ENCODE measurements at regions not wholly inside any gene's neighbourhood (a gene's known extent, or its start where the extent isn't known, plus 50 kb on each side); places are given as distances from the start of the nearest gene placed in this dataset.
"Not testable (repeated sequence)": the region's sequence is repeated elsewhere in the genome, so short reads cannot be mapped to it uniquely, and the experiment has no call there.

DNA sequence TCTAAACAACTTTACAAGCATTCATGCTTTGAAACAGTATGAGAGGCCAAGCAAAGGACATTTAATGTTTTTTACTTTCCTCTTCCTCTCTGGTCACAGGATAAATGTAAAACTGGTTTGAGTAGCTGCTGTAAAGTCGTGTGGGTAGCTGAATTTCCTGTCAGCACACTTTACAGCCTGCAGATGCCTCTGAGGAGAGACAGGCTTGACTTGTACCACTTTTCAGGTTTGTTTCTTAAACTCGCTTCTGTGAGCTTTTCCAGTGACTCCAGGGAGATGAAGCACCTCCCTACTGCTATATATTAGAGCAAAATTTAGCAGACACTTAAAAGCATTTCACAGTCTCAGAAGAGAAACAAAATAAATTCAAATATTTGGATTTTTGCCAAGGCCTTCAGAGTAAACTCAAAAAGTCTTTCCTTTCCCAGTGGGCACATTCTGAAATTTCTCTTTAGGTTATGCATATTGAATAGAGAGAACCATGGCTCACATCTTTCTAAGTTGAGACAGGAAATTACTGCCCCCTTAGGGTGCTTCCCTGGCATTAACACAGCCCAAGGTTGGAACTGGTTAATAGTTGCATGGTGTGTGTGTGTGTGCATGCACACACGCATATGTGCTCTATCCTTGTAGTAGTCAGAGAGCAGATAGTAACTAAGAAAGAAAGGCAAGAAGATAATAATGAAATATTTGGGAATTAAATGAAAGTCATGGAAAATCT lies 557.3 kb upstream of the MIS18BP1 start:
- peaks cover 11% of the 10 kb centered on the region for H3K4me1 Mint-ChIP-seq (ENCODE audit: low read depth, unreplicated experiment)
- no peak for DNase-seq
- no peak overlapping the region for H3K27ac Mint-ChIP-seq (ENCODE audit: unreplicated experiment)
- H3K27me3 Mint-ChIP-seq (ENCODE audit: unreplicated experiment) = no peaks in the 10 kb centered on the region
- H3K4me3 Mint-ChIP-seq (ENCODE audit: unreplicated experiment) = no peak overlapping the region
- TF ChIP-seq, protein P1, sequence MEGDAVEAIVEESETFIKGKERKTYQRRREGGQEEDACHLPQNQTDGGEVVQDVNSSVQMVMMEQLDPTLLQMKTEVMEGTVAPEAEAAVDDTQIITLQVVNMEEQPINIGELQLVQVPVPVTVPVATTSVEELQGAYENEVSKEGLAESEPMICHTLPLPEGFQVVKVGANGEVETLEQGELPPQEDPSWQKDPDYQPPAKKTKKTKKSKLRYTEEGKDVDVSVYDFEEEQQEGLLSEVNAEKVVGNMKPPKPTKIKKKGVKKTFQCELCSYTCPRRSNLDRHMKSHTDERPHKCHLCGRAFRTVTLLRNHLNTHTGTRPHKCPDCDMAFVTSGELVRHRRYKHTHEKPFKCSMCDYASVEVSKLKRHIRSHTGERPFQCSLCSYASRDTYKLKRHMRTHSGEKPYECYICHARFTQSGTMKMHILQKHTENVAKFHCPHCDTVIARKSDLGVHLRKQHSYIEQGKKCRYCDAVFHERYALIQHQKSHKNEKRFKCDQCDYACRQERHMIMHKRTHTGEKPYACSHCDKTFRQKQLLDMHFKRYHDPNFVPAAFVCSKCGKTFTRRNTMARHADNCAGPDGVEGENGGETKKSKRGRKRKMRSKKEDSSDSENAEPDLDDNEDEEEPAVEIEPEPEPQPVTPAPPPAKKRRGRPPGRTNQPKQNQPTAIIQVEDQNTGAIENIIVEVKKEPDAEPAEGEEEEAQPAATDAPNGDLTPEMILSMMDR (IDR thresholded peaks at IDR 0.05; ENCODE audit: partially characterized antibody, unreplicated experiment) = no peak
- H3K36me3 Mint-ChIP-seq (ENCODE audit: unreplicated experiment) = no peaks in the 10 kb centered on the region
- H3K9me3 Mint-ChIP-seq (ENCODE audit: unreplicated experiment) = no peaks in the 10 kb centered on the region

GRCh38 chr14:45807178-45807899 lies 554.3 kb upstream of the MIS18BP1 start:
- H3K27ac Mint-ChIP-seq (ENCODE audit: unreplicated experiment) = no peak overlapping the region
- TF ChIP-seq, protein P1 (IDR thresholded peaks at IDR 0.05; ENCODE audit: partially characterized antibody, unreplicated experiment) = no peak
- H3K36me3 Mint-ChIP-seq (ENCODE audit: unreplicated experiment) = no peaks in the 10 kb centered on the region
- no peaks in the 10 kb centered on the region for H3K9me3 Mint-ChIP-seq (ENCODE audit: unreplicated experiment)
- H3K4me1 Mint-ChIP-seq (ENCODE audit: low read depth, unreplicated experiment) = peaks cover 11% of the 10 kb centered on the region
- no peak for DNase-seq
- no peak overlapping the region for H3K4me3 Mint-ChIP-seq (ENCODE audit: unreplicated experiment)
- H3K27me3 Mint-ChIP-seq (ENCODE audit: unreplicated experiment) = no peaks in the 10 kb centered on the region

DNA sequence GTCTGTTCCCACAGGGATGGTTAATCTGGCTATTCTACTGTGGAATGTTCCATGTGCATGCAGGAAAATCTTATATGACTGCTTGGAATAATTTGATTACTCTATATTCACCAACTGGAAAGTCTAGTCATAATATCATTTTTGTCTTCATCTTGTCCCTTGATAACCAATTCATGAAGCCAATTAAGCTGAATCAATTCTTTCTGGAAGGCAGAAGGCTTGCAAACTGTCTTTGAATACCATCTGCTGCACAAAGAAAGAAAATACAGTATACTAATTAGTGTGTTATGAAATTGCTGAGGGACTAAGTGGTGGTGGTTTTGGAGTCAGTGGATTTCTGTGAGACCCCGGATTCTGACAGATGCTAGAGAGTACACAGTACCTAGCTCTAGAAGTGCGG lies 546.5 kb upstream of the MIS18BP1 start:
- no peak for DNase-seq

GRCh38 chr14:45798659-45799058 lies 545.7 kb upstream of the MIS18BP1 start:
- H3K36me3 Mint-ChIP-seq (ENCODE audit: unreplicated experiment) = no peaks in the 10 kb centered on the region
- H3K9me3 Mint-ChIP-seq (ENCODE audit: unreplicated experiment) = no peaks in the 10 kb centered on the region
- H3K4me3 Mint-ChIP-seq (ENCODE audit: unreplicated experiment) = no peak overlapping the region
- H3K27ac Mint-ChIP-seq (ENCODE audit: unreplicated experiment) = no peak overlapping the region
- H3K27me3 Mint-ChIP-seq (ENCODE audit: unreplicated experiment) = no peaks in the 10 kb centered on the region
- DNase-seq = no peak
- no peaks in the 10 kb centered on the region for H3K4me1 Mint-ChIP-seq (ENCODE audit: low read depth, unreplicated experiment)
- TF ChIP-seq, protein P1 (IDR thresholded peaks at IDR 0.05; ENCODE audit: partially characterized antibody, unreplicated experiment) = no peak

More for the DNA sequence above, 546.5 kb upstream of the MIS18BP1 start:
- Mint-ChIP-seq H3K27ac (ENCODE audit: unreplicated experiment) (no peak overlapping the region), H3K4me3 (ENCODE audit: unreplicated experiment) (no peak overlapping the region), H3K9me3 (ENCODE audit: unreplicated experiment) (no peaks in the 10 kb centered on the region), H3K36me3 (ENCODE audit: unreplicated experiment) (no peaks in the 10 kb centered on the region), H3K27me3 (ENCODE audit: unreplicated experiment) (no peaks in the 10 kb centered on the region), H3K4me1 (ENCODE audit: low read depth, unreplicated experiment) (no peaks in the 10 kb centered on the region)
- TF ChIP-seq, protein P1 (IDR thresholded peaks at IDR 0.05; ENCODE audit: partially characterized antibody, unreplicated experiment) = no peak

DNA sequence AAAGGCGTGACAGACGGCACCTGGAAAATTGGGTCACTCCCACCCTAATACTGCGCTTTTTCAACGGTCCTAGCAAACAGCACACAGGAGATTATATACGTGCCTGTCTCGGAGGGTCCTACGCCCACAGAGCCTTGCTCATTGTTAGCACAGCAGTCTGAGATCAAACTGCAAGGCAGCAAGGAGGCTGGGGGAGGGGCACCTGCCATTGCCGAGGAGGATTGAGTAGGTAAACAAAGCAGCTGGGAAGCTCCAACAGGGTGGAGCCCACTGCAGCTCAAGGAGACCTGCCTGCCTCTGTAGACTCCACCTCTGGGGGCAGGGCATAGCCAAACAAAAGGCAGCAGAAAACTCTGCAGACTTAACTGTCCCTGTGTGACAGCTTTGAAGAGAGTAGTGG lies 543.0 kb upstream of the MIS18BP1 start:
- not testable (repeated sequence) for H3K27ac Mint-ChIP-seq (ENCODE audit: unreplicated experiment); DNase-seq; H3K4me3 Mint-ChIP-seq (ENCODE audit: unreplicated experiment); H3K27me3 Mint-ChIP-seq (ENCODE audit: unreplicated experiment); H3K36me3 Mint-ChIP-seq (ENCODE audit: unreplicated experiment); H3K4me1 Mint-ChIP-seq (ENCODE audit: low read depth, unreplicated experiment); H3K9me3 Mint-ChIP-seq (ENCODE audit: unreplicated experiment)
